GM18505 (cell line): ENCODE measurements at regions not wholly inside any gene's neighbourhood (a gene's known extent, or its start where the extent isn't known, plus 50 kb on each side); places are given as distances from the start of the nearest gene placed in this dataset.

Source experiments
- ATAC-seq: cut with Tn5 transposase; IDR thresholded peaks from one replicate; pipeline ENCODE4 v1.9.1; 2021; ENCODE audit not compliant: unreplicated experiment
- POLR2A ChIP-seq: IDR thresholded peaks from 4 replicates; pipeline ENCODE4 v1.6.1; 2011; ENCODE audit warnings: borderline replicate concordance; ENCODE audit not compliant: insufficient read depth, insufficient read length; ENCODE audit errors: extremely low read depth

DNA sequence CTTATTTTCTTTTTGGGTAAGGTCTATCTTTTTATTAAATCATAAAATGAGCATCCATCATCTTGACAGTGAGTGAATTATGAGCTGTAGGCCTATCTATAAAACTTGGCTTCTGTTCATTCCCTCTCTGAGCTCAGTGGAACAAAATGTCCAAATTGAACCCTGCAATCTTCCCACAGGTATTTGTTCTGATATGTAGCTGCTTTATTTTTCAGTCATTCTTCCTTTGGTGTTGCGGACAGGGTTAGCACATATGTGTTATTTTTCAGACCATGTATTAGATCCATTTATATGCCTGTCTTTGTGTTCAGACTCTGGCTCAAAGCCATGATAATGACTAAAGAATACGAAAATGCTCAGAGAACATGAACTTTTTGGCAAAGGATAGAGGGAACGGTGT lies 201.6 kb upstream of the KIAA1217 start:
- no peak for TF ChIP-seq POLR2A
- no peak for ATAC-seq

DNA sequence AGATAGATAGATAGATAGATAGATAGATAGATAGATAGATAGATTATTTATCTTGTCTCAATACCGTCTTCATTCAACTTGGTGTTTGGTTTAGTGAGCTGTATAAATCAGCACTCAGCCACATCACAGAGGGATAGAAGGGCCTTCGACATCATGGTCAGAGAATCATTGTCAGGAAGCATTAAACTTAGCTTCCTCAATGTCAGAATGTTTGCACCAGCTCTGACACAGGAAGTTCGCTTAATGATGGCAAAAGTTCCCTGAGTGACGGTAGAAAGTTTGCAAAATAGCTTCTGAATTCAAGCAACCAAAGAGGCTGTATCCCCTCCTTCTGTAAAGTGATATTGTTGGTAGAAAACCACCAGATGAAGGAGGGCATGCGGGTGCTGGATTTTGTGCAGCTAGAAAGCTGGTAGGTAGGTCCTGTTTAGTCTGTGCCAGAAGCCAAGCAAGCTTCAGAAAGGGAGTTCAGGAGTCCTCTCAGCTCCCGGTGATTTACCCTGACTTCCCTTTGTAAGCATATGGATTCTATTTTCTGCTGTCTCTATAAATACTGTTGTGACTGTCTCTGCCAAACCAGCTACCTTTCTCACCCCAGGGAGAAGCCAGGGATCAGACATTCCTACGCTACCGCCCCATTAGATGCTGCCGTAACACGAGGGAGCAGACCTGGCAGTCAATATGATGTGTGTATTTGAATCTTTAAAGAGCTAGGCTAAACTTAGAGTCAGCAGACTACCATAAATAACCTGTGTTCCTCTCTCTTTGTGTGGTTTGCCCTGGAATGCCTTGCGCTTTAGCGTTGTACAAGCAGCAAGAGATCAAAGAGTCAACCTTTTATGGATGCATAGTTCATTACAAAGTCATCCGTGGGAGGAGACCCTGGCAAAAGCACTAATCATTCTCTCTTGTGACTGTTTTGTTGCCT lies 200.5 kb upstream of the KIAA1217 start:
- TF ChIP-seq POLR2A, result no peak
- ATAC-seq, result no peak

DNA sequence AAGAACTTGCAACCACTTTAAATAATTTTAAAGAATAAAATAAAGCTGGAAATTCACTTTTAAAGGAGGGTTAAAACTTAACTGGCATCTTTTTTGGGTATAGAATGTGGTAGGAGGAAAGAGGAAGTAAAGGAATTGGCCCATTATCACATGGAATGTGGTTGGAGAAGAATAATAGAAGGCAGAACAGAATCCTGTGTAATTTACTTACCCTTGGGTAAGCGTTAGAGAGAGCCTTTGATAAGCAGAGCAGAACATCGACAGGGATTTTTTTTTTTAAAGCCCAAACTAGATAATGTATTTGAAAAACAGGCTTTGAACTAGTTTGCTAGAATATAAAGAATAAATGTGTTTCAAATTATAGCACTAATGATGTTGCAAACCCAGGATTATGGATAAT lies 199.8 kb upstream of the KIAA1217 start:
- no peak for TF ChIP-seq POLR2A
- ATAC-seq, result no peak

DNA sequence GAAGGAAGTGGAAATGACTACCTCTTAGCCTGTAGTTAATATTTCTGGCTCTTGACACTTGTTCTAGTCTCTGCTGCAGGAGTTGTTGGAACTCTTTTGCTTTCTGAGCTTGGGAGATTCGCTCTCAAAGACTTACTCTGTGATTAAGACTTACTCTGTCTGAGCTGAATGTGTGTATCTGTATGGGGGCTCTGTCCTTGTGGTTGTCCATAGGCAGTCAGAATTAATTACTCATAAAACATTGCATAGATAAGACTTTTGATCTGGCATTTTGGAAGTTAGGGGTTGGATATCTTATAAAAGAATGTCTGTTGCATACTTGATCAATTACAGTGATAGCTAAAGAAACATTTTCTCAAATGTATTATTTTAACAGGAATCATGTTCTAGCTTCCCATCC lies 199.2 kb upstream of the KIAA1217 start:
- no peak for TF ChIP-seq POLR2A
- ATAC-seq, result no peak

DNA sequence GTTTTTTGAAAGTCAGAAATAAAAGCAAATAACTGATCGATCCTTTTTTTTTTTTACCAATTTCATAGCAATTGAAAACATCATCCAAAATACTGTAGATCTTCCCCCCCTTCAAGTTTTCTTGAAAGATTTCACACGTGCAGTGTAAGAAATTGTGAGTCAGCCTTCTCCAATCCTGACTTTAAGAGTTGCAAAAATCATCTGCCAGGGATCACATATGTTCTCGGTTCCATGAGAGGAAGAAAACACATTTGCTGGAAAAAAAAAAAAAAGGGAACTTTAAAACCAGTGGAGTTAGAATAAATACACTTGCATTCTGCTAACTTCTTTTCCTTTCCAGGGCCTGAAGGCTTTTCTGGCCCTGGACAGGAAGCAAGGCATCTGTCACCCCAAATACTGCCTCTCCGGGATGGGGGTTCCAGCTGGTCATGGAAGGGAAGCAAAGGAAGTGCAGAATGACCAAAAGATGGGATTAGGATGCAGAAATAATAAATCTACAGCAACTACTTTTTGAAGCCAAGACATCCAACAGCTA lies 198.4 kb upstream of the KIAA1217 start:
- ATAC-seq, result no peak
- no peak for TF ChIP-seq POLR2A

DNA sequence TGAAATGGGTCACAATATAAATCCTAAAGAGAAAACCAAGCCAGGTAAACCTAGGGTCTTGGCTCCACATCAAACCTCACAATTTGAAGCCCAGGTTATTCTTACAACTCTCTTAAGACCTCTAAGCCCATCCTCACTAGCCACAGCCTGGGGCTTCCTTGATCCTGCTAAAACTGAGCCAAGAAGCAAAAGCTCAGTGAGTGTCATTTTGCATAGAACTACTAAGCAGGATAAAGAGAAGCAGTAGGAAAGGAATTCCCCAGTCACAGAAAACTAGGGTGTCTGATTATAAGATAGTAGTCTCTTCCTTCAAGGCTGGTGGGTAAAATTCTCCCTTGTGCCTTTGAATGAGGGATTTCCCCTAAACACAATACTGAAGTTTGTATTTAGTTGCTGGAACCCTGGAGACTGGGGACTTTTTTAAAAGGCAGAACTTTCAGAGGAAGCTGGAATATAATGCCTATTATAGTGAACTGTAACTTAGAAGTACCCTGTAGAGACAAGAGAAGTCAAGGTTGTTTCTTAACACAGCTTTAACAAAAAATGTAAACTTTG lies 196.6 kb upstream of the KIAA1217 start:
- ATAC-seq, result no peak
- no peak for TF ChIP-seq POLR2A

DNA sequence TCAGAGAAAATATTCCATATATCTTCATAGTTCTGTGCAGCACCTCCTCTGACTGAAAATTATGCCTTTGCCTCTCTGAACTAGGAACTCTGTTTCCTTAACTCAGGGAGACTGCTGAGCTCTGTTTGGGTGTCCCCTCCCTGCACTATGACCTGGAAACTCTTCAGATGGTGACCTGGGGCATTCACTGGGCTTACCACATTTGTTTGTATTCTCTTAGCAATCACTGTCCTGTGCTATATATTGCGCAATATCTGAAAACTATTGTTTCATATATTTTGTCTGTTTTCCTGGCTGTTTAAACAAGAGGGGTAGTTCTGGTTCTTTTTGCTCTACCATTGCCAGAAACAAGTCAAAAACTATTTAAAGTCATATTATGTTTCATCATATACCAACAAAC lies 181.8 kb upstream of the KIAA1217 start:
- no peak for TF ChIP-seq POLR2A
- ATAC-seq, result no peak

DNA sequence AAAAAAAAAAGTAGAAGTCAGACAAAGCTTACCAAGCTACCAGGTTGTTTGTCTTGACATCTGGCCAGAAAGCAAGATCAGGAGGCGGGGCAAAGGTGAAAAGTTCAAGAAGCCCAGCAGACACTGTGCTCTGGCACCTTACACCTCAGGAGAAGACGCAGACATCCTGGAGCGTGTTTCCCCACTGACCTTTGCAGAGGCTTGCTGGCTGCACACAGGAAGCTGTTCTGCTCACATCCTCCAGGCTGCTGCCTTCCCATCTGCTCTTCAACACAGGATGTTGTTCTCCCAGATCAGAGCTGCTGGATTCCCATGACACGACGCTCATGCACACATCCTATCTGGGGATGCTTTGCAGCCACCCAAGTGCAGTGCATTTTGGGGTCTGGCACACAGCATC lies 174.4 kb upstream of the KIAA1217 start:
- TF ChIP-seq POLR2A, result no peak
- no peak for ATAC-seq

DNA sequence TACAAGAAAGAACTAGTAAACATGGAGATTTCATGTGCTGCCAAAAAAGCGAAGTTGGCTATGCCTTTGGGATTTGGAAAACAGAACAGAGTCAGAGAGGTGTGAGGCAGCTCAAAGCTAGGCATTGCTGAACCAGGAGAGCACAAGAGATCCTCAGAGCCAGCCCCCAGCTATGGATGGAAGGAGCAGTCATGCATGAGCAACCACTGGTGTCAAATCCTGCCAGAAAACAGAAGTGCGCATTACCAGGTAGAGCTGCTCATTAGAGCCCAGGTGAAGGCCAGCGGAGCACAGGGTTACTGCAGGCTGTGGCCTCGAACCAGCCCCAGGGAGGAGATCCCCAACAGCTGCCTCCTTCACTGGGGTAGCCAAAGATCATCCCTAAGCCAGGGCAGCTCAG lies 173.2 kb upstream of the KIAA1217 start:
- no peak for TF ChIP-seq POLR2A
- ATAC-seq, result no peak

DNA sequence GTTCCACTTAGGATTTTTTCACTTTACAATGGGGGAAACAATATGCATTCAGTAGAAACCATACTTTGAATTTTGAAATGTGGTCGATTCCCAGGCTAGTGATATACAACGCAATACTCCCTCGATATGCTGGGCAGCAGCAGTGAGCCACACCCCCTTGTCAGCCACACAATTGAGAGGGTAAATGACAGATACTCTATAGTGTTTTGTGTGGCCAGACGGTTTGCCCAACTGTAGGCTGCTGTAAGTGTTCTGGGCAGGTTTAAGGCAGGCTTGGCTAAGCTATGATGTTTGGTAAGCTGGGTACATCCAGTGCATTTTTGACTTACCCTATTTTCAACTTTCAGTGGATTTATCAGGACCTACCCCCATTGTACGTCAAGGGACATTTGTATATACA lies 169.6 kb upstream of the KIAA1217 start:
- no peak for TF ChIP-seq POLR2A
- no peak for ATAC-seq

DNA sequence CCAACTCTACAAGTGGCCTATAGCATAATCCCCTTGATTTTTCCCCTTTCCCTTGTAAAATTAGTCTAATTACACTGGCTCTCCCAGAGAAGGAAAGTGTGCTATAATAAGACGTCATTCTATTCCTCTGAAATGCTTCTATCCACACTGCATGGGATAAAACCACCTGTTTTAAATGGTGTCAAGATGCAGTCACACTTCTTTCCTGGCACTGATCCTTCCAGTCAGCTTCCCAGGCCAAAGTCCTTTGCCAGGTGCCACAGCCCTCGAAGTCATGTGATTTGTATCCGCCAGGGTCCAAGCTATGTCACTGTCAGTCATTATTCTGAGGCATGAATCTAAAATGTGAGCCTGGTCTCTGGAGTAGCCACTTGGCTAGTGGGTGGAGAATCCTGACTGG lies 169.0 kb upstream of the KIAA1217 start:
- ATAC-seq, result no peak
- TF ChIP-seq POLR2A, result no peak

DNA sequence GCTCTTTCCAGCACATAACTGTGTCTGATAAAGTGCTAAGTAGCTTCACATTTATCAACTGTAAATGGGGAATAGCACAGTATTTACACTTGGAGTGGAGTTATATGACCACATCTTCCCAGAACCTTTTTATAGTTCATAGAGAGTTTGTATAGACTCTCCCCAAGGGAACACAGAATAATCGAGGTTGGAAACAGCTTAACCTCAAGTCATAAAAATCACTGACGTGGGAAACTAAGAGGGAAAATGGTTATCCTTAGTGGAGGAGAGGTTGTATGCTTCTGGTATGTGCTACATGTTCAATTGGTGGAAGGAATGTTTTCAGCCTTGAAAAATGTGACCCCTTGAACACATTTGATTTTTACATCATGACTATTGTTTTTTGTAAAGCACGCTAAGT lies 167.9 kb upstream of the KIAA1217 start:
- ATAC-seq, result no peak
- TF ChIP-seq POLR2A, result no peak

DNA sequence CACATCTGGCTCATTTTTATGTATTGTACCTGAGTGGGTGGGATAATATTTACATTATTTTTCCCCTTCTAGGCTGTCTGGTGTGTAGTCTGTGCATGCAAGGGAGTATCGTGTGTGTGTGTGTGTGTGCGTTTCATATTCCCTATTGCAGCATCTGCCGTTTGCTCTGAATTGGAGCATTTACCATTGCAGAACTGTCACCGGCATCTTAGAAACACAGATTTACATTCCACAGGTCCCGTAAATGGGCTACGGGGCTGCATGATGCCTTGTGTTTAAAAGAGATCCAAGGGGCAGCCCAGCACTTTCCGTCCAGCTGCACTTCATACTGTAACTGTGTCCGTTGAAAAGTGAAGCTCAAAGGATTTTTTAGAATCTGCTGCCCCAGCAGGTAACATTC lies 167.1 kb upstream of the KIAA1217 start:
- ATAC-seq, result no peak
- no peak for TF ChIP-seq POLR2A

DNA sequence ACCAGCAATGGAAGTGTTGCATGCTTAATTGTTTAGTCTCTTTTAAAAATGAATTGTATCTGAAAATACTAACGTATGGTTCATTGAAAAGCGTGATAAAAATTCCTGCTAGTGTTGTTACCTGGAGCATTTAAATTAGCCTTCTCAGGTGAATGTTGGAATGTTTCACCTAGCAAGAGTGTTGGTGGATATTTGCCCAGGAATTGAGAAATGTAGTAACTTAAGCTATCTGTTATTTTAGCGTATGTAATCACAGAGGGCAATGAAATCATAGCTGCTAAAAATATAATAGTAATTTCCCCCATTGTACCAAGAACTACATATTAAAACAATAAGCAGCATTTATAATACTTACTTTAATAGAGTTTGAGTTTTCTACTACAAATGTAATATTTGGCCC lies 166.1 kb upstream of the KIAA1217 start:
- ATAC-seq, result no peak
- no peak for TF ChIP-seq POLR2A
